ENCODE measurements at regions not wholly inside any gene's neighbourhood (a gene's known extent, or its start where the extent isn't known, plus 50 kb on each side); places are given as distances from the start of the nearest gene placed in this dataset.

DNA sequence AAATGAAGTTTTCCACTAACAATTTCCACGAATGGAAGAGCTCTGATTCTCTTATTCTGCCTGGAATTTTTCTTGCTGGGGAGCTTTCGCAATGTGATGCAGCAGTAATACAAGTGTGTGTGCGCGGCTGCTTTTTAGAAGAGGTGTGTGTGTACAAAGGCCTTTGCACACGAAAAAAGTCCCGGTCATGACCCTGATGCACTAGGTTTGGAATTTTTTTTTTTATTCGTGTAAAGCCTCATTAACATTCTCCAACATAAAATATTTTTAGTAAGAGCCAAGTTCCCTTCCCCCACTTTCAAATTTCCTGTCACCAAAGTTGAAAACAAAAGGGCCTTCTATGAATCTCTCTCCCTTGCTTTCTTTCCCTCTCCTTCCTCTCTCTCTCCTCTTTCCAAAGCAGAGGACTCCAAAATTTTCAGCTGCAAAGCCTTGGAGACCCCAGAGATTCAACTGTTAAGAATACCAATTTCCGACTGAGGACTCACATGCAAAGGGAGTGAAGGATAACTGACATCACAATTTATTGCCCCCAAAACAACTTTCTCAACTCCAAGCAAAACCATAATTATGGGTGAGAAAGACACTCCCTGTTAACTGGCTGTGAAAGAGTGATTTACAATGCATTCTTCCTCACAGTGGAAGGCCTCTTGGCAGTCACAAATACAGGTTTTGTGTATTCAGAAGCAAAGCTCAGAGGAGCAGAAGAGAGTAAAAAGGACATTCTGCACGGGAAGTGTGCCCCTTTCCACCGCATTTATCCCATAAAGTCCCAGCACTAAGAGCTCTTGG, 421.2 kb upstream of the JARID2 start:
- no peak for DNase-seq

DNA sequence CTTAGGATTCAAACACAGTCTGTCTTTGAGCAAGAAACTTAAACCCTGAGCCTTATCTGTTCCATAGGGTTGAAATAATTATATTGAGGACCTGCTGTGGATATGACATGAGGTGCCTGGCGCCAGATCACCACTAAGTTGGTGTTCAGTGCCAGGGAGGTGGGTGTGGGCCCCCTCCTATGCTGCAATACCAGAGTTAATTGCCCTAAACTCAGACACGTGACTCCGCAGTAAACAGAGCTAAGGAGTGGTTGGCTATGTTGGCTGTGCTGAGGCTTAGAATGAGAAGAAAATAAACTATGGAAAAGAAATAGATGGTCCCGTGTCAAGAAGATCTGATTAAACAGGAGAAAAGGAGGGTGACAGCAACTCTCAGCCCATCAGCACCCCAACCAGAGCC, 419.4 kb upstream of the JARID2 start:
- no peak for DNase-seq

DNA sequence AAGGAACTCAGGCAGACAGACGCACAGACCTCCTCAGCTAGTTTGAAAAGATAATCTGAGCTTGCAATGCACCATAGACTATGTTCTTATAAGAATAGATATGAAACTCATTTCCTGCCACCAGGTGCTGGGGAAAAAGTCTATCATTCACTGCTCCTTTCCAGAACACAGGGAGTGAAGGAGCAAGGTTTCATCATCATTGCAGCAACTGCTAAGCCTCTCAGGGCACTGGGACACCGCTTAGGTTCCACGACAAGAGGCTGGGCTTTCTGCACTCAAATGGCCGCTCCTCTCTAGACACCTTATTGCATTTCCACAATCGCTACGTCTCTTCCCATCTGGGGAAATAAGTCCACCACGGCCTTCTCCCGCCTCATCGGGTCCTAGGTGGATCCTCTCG, 418.5 kb upstream of the JARID2 start:
- DNase-seq, result no peak

GRCh38 chr6:14828201-14828611, 417.7 kb upstream of the JARID2 start:
- DNase-seq, result no peak

DNA sequence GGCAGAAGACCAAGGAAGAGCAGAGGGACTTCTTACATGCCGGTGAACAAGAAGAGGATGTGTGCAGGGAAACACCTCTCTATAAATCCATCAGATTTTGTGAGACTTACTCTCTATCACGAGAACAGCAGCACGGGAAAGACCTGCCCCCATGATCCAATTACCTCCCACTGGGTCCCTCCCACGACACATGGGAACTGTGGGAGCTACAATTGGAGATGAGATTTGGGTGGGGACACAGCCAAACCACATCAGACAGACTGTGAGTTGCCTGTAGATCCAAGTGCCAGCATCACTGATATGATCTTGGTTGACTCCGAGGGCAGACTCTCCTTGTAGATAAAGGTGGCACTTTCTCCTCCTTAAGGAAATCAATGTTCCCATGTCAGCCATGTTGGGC, 414.8 kb upstream of the JARID2 start:
- DNase-seq, result no peak

- no peak for DNase-seq
Observed at GRCh38 chr6:14831937-14832336, 413.9 kb upstream of the JARID2 start.

GRCh38 chr6:14832427-14832826, 413.4 kb upstream of the JARID2 start:
- DNase-seq, result no peak

- no peak for DNase-seq
Observed at GRCh38 chr6:14834851-14835530, 410.9 kb upstream of the JARID2 start.

GRCh38 chr6:14837435-14837834, 408.4 kb upstream of the JARID2 start:
- DNase-seq, result no peak

GRCh38 chr6:14838133-14838583, 407.7 kb upstream of the JARID2 start:
- no peak for DNase-seq

- DNase-seq, result no peak
Observed at GRCh38 chr6:14841901-14842421, 403.9 kb upstream of the JARID2 start.

DNA sequence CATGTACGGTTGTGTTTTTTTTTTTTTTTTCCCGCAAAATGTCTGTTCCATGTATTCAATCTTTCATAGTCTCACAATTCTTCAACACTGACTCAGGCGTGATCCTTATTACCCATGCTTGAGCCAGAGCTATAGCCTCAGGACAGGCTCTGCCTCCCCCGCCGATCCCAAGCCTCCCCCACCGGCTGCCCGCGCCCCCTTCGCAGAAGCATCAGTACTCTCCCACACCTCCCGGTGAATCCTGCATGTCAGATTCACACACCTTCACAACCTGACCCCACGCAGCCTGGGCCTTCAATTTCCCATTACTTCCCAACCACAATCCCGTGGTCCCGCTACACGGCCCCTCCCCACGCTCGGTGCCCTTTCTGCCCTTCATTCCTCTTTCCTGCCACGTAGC, 401.5 kb upstream of the JARID2 start:
- no peak for DNase-seq

DNA sequence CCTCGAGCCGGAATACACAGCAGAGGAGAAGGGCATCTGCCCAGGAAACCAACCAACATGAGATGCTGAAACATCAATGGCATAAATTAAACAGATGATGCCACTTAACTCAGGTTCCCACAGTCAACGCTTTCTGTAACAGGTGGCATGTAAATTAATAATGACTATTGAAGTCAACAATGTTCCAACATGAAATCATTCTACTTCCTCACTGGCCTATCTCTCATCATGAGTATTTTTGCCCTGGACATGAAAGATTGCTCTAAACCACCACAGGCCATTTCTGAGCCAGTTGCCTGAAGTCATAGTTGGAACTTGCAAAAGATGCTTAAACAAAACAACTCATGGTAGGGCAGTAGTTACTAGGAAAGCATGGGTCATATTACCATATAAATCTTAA, 397.9 kb upstream of the JARID2 start:
- DNase-seq, result no peak

- DNase-seq, result no peak
Observed at GRCh38 chr6:14849185-14849584, 396.7 kb upstream of the JARID2 start.

GRCh38 chr6:14851281-14851680, 394.6 kb upstream of the JARID2 start:
- DNase-seq, result no peak

- no peak for DNase-seq
Observed at GRCh38 chr6:14852375-14852774, 393.5 kb upstream of the JARID2 start.

- no peak for DNase-seq
Observed at GRCh38 chr6:14856177-14856576, 389.7 kb upstream of the JARID2 start.

GRCh38 chr6:14857001-14857400, 388.9 kb upstream of the JARID2 start:
- no peak for DNase-seq

GRCh38 chr6:14857501-14857900, 388.4 kb upstream of the JARID2 start:
- DNase-seq, result peak; percentile 25 to 60 (median 46)

DNA sequence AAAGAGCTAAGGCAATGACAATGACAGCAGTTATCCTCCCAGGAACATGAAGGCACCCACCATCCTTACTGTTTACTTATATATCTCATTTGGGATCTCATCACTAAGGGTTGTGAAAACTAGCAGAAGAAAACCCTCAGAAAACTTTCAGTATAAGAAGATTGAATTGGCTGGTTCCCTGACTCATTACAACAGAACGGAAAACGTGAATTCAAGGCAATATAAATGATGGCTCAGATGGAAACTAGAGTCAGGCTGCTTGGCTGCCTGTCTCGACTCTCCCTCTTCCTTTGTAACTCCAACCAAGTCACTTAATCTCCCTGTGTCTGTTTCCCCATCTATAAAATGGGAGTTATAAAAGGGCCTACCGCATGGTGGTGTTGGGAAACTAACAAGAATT, 387.1 kb upstream of the JARID2 start:
- peak in 1 of 5 donors; percentile 38 for DNase-seq

DNA sequence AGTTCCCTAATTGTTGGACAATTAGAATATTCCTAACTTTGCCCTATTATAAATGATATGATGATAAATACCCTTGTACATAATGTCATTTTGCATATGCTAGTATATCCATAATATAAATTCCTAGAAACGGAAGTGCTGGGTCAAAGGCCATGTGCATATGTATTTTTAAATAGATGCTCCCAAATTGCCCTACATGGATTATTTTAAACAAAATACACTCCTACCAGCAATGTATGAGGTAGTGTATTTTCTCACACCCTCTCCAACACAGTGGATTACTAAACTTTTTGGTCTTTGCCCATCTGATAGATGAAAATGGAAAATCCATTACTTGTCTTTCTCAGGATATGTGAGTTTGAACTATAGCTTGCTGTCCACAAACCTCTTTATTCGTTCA, 385.1 kb upstream of the JARID2 start:
- DNase-seq, result no peak

GRCh38 chr6:14861491-14861943, 384.4 kb upstream of the JARID2 start:
- DNase-seq, result no peak

- no peak for DNase-seq
Observed at GRCh38 chr6:14862845-14863244, 383.0 kb upstream of the JARID2 start.
